ENCODE measurements at regions not wholly inside any gene's neighbourhood (a gene's known extent, or its start where the extent isn't known, plus 50 kb on each side); places are given as distances from the start of the nearest gene placed in this dataset.

- TF ChIP-seq SP1 (CRISPR knock-in tag; conservative IDR thresholded peaks at IDR 0.05) (no peak), CTCF (IDR thresholded peaks at IDR 0.05) (no peak), SMAD3 (CRISPR knock-in tag; IDR thresholded peaks at IDR 0.05; ENCODE audit: borderline replicate concordance) (0 out of 2 replicates have a peak, but pooled peaks have one; percentile 29), ARID4B (CRISPR knock-in tag; IDR thresholded peaks at IDR 0.05; ENCODE audit: borderline replicate concordance) (no peak), ZNF317 (CRISPR knock-in tag; IDR thresholded peaks at IDR 0.05; ENCODE audit: borderline replicate concordance, low read depth) (no peak), ATF2 (CRISPR knock-in tag; IDR thresholded peaks at IDR 0.05; ENCODE audit: borderline replicate concordance, low read depth) (no peak), E2F4 (CRISPR knock-in tag; IDR thresholded peaks at IDR 0.05; ENCODE audit: borderline replicate concordance, low read depth) (no peak)
- TF ChIP-seq, protein P1, sequence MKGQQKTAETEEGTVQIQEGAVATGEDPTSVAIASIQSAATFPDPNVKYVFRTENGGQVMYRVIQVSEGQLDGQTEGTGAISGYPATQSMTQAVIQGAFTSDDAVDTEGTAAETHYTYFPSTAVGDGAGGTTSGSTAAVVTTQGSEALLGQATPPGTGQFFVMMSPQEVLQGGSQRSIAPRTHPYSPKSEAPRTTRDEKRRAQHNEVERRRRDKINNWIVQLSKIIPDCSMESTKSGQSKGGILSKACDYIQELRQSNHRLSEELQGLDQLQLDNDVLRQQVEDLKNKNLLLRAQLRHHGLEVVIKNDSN (CRISPR knock-in tag; IDR thresholded peaks at IDR 0.05) = no peak
- TF ChIP-seq, protein P2, sequence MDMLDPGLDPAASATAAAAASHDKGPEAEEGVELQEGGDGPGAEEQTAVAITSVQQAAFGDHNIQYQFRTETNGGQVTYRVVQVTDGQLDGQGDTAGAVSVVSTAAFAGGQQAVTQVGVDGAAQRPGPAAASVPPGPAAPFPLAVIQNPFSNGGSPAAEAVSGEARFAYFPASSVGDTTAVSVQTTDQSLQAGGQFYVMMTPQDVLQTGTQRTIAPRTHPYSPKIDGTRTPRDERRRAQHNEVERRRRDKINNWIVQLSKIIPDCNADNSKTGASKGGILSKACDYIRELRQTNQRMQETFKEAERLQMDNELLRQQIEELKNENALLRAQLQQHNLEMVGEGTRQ (CRISPR knock-in tag; IDR thresholded peaks at IDR 0.05) = no peak
Measured at GRCh38 chr3:120503727-120504616, 53.2 kb upstream of the FSTL1 start.
